GM18526 (cell line): ENCODE measurements at regions not wholly inside any gene's neighbourhood (a gene's known extent, or its start where the extent isn't known, plus 50 kb on each side); places are given as distances from the start of the nearest gene placed in this dataset.

Source experiments
- POLR2A ChIP-seq: IDR thresholded peaks from 3 replicates; pipeline ENCODE4 v1.6.1; 2011; ENCODE audit not compliant: insufficient read length; ENCODE audit errors: extremely low read depth

- TF ChIP-seq POLR2A, result no peak
Observed at GRCh38 chr14:106530423-106531107, 1004.2 kb downstream of the TMEM121 start.

GRCh38 chr14:106538201-106538600, 1011.8 kb downstream of the TMEM121 start:
- TF ChIP-seq POLR2A, result no peak

- TF ChIP-seq POLR2A, result no peak
Observed at GRCh38 chr14:106547735-106548434, 1021.5 kb downstream of the TMEM121 start.

GRCh38 chr14:106549064-106549463, 1022.7 kb downstream of the TMEM121 start:
- TF ChIP-seq POLR2A, result no peak

- no peak for TF ChIP-seq POLR2A
Observed at GRCh38 chr14:106551265-106551664, 1024.9 kb downstream of the TMEM121 start.

- TF ChIP-seq POLR2A, result no peak
Observed at GRCh38 chr14:106556665-106557289, 1030.4 kb downstream of the TMEM121 start.

- TF ChIP-seq POLR2A, result no peak
Observed at GRCh38 chr14:106562451-106562850, 1036.1 kb downstream of the TMEM121 start.

GRCh38 chr14:106564058-106564643, 1037.8 kb downstream of the TMEM121 start:
- no peak for TF ChIP-seq POLR2A

GRCh38 chr14:106578481-106578880, 1052.1 kb downstream of the TMEM121 start:
- no peak for TF ChIP-seq POLR2A

GRCh38 chr14:106579084-106579483, 1052.7 kb downstream of the TMEM121 start:
- no peak for TF ChIP-seq POLR2A

- TF ChIP-seq POLR2A, result no peak
Observed at GRCh38 chr14:106585692-106586091, 1059.3 kb downstream of the TMEM121 start.

GRCh38 chr14:106586098-106586704, 1059.8 kb downstream of the TMEM121 start:
- no peak for TF ChIP-seq POLR2A

- TF ChIP-seq POLR2A, result no peak
Observed at GRCh38 chr14:106599209-106599608, 1072.8 kb downstream of the TMEM121 start.

GRCh38 chr14:106605548-106606448, 1079.4 kb downstream of the TMEM121 start:
- no peak for TF ChIP-seq POLR2A
